ENCODE measurements at regions not wholly inside any gene's neighbourhood (a gene's known extent, or its start where the extent isn't known, plus 50 kb on each side); places are given as distances from the start of the nearest gene placed in this dataset.

- no peak for TF ChIP-seq CTCF (IDR thresholded peaks at IDR 0.05)
- no peak for TF ChIP-seq ZFX (IDR thresholded peaks at IDR 0.05; ENCODE audit: borderline replicate concordance)
- no peak overlapping the region for H3K27ac ChIP-seq
Observed at GRCh38 chr2:155200753-155201152, 502.3 kb downstream of the KCNJ3 start.

GRCh38 chr2:155190342-155190741 is 491.8 kb downstream of the KCNJ3 start:
- TF ChIP-seq CTCF (IDR thresholded peaks at IDR 0.05) (no peak), ZFX (IDR thresholded peaks at IDR 0.05; ENCODE audit: borderline replicate concordance) (no peak)
- H3K27ac ChIP-seq: peak overlapping the region; percentile 51

GRCh38 chr2:155178921-155179320 is 480.4 kb downstream of the KCNJ3 start:
- H3K27ac ChIP-seq: no peak overlapping the region
- TF ChIP-seq CTCF (IDR thresholded peaks at IDR 0.05) (no peak), ZFX (IDR thresholded peaks at IDR 0.05; ENCODE audit: borderline replicate concordance) (no peak)

GRCh38 chr2:155176345-155176744 is 477.9 kb downstream of the KCNJ3 start:
- TF ChIP-seq CTCF (IDR thresholded peaks at IDR 0.05): no peak
- TF ChIP-seq ZFX (IDR thresholded peaks at IDR 0.05; ENCODE audit: borderline replicate concordance): no peak

GRCh38 chr2:155169317-155169716 is 470.8 kb downstream of the KCNJ3 start:
- TF ChIP-seq CTCF (IDR thresholded peaks at IDR 0.05): no peak
- no peak for TF ChIP-seq ZFX (IDR thresholded peaks at IDR 0.05; ENCODE audit: borderline replicate concordance)
- no peak overlapping the region for H3K27ac ChIP-seq

More at GRCh38 chr2:155176345-155176744, 477.9 kb downstream of the KCNJ3 start:
- no peak overlapping the region for H3K27ac ChIP-seq

GRCh38 chr2:155162494-155162893 is 464.0 kb downstream of the KCNJ3 start:
- no peak for TF ChIP-seq ZFX (IDR thresholded peaks at IDR 0.05; ENCODE audit: borderline replicate concordance)
- TF ChIP-seq CTCF (IDR thresholded peaks at IDR 0.05): no peak
- H3K27ac ChIP-seq: no peak overlapping the region

GRCh38 chr2:155161314-155161713 is 462.8 kb downstream of the KCNJ3 start:
- TF ChIP-seq ZFX (IDR thresholded peaks at IDR 0.05; ENCODE audit: borderline replicate concordance): no peak
- no peak overlapping the region for H3K27ac ChIP-seq

- TF ChIP-seq CTCF (IDR thresholded peaks at IDR 0.05) (no peak), ZFX (IDR thresholded peaks at IDR 0.05; ENCODE audit: borderline replicate concordance) (no peak)
- no peak overlapping the region for H3K27ac ChIP-seq
Observed at GRCh38 chr2:155157711-155158110, 459.2 kb downstream of the KCNJ3 start.
